Muscle of back (tissue), 3 donors: ENCODE measurements at regions not wholly inside any gene's neighbourhood (a gene's known extent, or its start where the extent isn't known, plus 50 kb on each side); places are given as distances from the start of the nearest gene placed in this dataset.
"Not testable (repeated sequence)": the region's sequence is repeated elsewhere in the genome, so short reads cannot be mapped to it uniquely, and the experiment has no call there.

Experiments
- DNase-seq, 3 donors: peaks; one replicate each; pipeline versions ENCODE4 v3.0.0 to v3.0.0-alpha.2; 2013

DNA sequence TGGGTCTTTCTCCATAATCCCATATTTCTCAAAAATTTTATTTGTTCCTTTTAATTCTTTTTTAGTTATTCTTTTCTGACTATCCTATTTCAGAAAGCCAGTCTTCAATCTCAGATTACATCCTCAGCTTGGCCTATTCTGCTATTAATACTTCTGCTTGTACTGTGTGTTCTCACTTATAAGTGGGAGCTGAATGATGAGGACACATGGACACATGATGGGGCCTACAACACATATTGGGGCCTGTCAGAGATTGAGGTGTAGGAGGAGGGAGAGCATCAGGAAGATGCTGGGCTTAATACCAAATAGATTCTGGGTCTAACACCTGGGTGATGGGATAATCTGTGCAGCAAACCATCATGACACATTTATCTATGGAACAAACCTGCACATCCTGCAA lies 82.3 kb downstream of the MAGEE1 start:
- no peak for DNase-seq

DNA sequence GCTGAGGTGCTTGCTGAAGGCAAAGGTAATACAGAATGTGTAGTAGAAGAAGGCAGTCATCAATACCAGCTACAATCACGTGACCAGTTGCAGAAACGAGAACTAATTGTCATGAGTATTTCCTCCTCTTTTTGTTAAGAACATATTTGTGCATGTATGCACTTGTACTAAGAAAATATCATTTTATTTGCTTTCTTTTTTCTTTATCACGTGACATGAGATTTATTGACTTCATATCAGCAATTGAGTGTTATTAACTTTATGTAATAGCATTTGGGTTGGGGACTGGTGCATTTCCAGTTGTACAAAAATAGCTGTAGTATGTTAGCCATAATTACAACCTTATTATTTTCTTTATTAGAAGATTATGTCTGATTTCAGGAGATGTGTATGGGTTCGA lies 90.0 kb downstream of the MAGEE1 start:
- DNase-seq, result no peak

DNA sequence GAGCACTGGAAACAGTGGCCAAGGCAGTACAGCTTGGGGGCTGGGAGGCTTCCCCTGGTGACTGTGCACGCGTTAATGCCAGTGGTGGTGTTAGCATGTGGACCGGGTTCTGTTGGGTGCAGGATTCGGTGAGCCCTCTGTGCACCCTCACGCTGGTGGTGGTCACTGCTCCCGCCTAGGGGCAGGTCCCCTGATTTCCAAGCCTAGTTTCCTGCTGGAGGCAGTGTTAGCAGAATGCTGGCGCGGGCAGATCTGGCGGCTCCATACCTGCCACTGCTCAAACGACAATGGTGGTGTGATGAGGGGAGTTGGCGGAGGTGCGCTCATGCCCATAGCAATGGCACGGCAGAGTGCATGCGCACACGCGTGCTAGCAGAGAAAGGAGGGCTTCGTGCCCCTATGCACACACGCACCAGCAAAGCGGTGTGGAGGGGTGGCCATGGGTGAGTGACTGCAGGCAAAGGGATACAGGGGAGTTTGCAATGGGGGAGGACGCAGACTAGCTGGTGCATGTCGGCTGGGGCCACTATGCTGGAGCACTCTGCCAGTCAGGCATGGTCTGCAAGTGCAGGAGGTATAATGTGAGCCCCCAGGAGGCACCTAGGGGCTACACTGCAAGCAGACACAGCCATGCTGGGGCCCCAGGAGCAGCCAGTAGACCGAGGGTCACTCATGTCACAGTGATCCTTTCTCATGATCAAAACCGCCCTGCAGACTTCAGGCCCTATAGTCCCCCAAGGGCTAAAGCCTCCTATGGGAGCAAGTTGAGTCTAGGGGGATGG lies 93.0 kb downstream of the MAGEE1 start:
- no peak for DNase-seq

DNA sequence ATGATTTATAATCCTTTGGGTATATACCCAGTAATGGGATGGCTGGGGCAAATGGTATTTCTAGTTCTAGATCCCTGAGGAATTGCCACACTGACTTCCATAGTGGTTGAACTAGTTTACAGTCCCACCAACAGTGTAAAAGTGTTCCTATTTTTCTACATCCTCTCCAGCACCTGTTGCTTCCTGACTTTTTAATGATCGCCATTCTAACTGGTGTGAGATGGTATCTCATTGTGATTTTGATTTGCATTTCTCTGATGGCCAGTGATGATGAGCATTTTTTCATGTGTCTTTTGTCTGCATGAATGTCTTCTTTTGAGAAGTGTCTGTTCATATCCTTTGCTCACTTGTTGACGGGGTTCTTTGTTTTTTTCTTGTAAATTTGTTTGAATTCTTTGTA lies 108.2 kb downstream of the MAGEE1 start:
- not testable (repeated sequence) for DNase-seq

DNA sequence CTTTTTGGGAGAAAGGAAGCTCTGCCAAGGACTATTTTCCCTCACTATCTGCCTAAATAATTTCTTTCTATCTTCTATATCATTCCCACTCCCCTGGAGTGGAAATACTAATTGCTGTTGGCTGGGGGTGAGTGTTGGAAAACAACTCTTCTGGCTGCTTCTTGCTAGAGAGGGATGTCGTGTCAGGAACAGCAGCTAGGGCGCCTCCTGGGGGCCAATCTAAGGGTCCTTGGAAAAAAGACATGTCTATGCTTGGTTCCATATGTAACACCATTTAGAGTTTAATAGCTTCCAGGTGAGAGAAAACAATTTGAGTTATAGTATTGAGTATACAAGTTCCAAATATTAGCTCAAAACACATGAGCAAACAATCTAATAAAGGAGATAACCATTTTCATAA lies 111.3 kb downstream of the MAGEE1 start:
- no peak for DNase-seq

GRCh38 chrX:76543381-76543780 lies 115.9 kb downstream of the MAGEE1 start:
- not testable (repeated sequence) for DNase-seq

DNA sequence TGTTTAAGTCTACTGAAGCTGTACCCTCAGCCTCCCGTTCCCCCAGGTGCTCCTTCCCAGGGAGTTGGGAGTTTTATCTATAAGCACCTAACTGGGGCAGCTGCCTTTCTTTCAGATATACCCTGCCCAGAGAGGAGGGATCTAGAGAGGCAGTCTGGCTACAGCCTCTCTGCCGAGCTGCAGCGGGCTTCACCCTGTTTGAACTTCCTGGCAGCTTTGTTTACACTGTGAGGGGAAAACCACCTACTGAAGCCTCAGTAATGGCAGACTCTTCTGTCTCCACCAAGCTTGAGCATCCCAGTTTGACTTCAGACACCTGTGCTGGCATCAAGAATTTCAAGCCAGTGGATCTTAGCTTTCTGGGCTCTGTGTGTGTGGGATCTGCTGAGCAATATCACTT lies 122.5 kb downstream of the MAGEE1 start:
- no peak for DNase-seq

- DNase-seq, result no peak
These were observed 127.8 kb downstream of the MAGEE1 start for GRCh38 chrX:76555269-76555668.

- DNase-seq, result peak in 1 of 3 donors; percentile 1
These were observed 128.3 kb downstream of the MAGEE1 start for GRCh38 chrX:76555816-76556215.

DNA sequence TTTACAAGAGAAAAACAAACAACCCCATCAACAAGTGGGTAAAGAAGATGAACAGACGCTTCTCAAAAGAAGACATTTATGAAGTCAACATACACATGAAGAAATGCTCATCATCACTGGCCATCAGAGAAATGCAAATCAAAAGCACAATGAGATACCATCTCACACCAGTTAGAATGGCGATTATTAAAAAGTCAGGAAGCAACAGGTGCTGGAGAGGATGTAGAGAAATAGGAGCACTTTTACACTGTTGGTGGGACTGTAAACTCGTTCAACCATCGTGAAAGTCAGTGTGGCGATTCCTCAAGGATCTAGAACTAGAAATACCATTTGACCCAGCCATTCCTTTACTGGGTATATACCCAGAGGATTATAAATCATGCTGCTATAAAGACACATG lies 137.3 kb downstream of the MAGEE1 start:
- DNase-seq, result not testable (repeated sequence)

DNA sequence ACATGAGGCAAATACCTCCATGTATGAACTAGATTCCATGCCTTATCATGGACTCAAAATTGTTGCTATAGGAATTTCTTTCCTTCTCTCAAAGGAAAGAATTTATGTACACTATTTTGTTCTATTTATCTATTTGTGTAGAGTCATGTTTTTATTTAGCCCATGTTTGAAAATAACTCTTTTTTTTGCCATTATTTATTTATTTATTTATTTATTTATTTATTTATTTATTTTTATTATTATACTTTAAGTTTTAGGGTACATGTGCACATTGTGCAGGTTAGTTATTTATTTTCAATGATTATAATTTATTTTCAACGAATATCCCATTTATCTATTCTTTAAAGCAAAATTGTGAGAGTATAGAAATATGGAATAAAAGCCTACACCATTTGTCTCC lies 177.9 kb downstream of the MAGEE1 start:
- no peak for DNase-seq

GRCh38 chrX:76617020-76617419 lies 189.5 kb downstream of the MAGEE1 start:
- no peak for DNase-seq

GRCh38 chrX:76643590-76643989 lies 216.1 kb downstream of the MAGEE1 start:
- no peak for DNase-seq

- not testable (repeated sequence) for DNase-seq
These were observed 223.9 kb downstream of the MAGEE1 start for GRCh38 chrX:76651369-76651768.

- DNase-seq, result no peak
These were observed 230.0 kb downstream of the MAGEE1 start for GRCh38 chrX:76657499-76657898.
